ENCODE measurements at regions not wholly inside any gene's neighbourhood (a gene's known extent, or its start where the extent isn't known, plus 50 kb on each side); places are given as distances from the start of the nearest gene placed in this dataset.
A peak's percentile ranks its signal among the peaks of the same experiment; 100 is the strongest.

DNA sequence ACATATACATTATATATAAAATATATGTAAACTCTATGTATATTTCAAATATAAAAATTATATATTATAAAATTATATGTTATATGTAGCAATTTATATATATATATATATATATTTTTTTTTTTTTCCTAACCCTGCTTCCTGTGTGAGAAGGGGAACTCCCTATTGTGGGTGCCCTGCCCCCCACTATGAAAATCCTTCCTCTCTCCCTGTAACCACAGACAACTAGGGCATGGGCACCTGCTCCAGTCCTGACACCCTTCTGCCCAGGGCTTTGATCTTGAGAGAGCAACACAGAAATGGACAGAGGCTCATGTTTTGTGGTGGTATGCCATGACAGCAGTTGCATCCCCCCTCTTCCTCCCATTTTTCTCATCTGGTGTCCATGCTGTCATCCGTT lies 148.7 kb upstream of the IL12B start:
- Histone ChIP-seq H3K4me2 (ENCODE audit: low read depth, low read length) (peak overlapping the region; percentile 21), H3K4me3 (ENCODE audit: low read length) (no peak overlapping the region), H3K27ac (ENCODE audit: low read length) (peak overlapping the region; percentile 16; the same call in 1 of the 2 replicates)

GRCh38 chr5:159480849-159481248 lies 150.6 kb upstream of the IL12B start:
- no peak for DNase-seq
- H2AFZ ChIP-seq (ENCODE audit: low read length) = no peak overlapping the region
- no peaks in the 10 kb centered on the region for H3K9me3 ChIP-seq (replicated peaks; ENCODE audit: insufficient read depth, low read length)
- H3K4me3 ChIP-seq (ENCODE audit: low read length) = no peak overlapping the region
- no peak overlapping the region for H3K27ac ChIP-seq (ENCODE audit: low read length)
- H3K9ac ChIP-seq (ENCODE audit: low read length) = no peak overlapping the region
- H3K79me2 ChIP-seq (ENCODE audit: low read length) = no peaks in the 10 kb centered on the region
- no peaks in the 10 kb centered on the region for H3K27me3 ChIP-seq (replicated peaks; ENCODE audit: insufficient read depth, low read length)
- no peak for TF ChIP-seq CTCF (IDR thresholded peaks at IDR 0.05; ENCODE audit: low read length)
- no peak for TF ChIP-seq EZH2phosphoT487 (IDR thresholded peaks at IDR 0.05; ENCODE audit: low read length)
- no peak for TF ChIP-seq EZH2 (optimal IDR thresholded peaks at IDR 0.05; ENCODE audit: low read depth, low read length)
- no peaks in the 10 kb centered on the region for H4K20me1 ChIP-seq (ENCODE audit: insufficient read depth, low read length)
- no peak overlapping the region for H3K4me2 ChIP-seq (ENCODE audit: low read depth, low read length)
- H3K9me2 ChIP-seq (replicated peaks; ENCODE audit: insufficient read depth, low read length) = no peaks in the 10 kb centered on the region
- H3F3A ChIP-seq (ENCODE audit: insufficient read depth, low read length) = 0 out of 2 replicates have a peak, but pooled peaks cover 3% of the 10 kb centered on the region
- H3K36me3 ChIP-seq (replicated peaks; ENCODE audit: insufficient read depth, low read length) = no peaks in the 10 kb centered on the region
- peaks cover 21% of the 10 kb centered on the region for H3K4me1 ChIP-seq (ENCODE audit: low read length)

More for the DNA sequence above, 148.7 kb upstream of the IL12B start:
- H3K36me3 ChIP-seq (replicated peaks; ENCODE audit: insufficient read depth, low read length) = no peaks in the 10 kb centered on the region
- H3K4me1 ChIP-seq (ENCODE audit: low read length) = peaks cover 27% of the 10 kb centered on the region
- H4K20me1 ChIP-seq (ENCODE audit: insufficient read depth, low read length) = no peaks in the 10 kb centered on the region
- no peaks in the 10 kb centered on the region for H3K79me2 ChIP-seq (ENCODE audit: low read length)
- DNase-seq = peak; percentile 80
- TF ChIP-seq EZH2phosphoT487 (IDR thresholded peaks at IDR 0.05; ENCODE audit: low read length) (no peak), CTCF (IDR thresholded peaks at IDR 0.05; ENCODE audit: low read length) (no peak), EZH2 (optimal IDR thresholded peaks at IDR 0.05; ENCODE audit: low read depth, low read length) (no peak)
- H3K9me2 ChIP-seq (replicated peaks; ENCODE audit: insufficient read depth, low read length) = no peaks in the 10 kb centered on the region
- 0 out of 2 replicates have a peak overlapping the region, but pooled peaks have one; percentile 2 for H2AFZ ChIP-seq (ENCODE audit: low read length)
- H3F3A ChIP-seq (ENCODE audit: insufficient read depth, low read length) = 0 out of 2 replicates have a peak, but pooled peaks cover 3% of the 10 kb centered on the region
- no peaks in the 10 kb centered on the region for H3K27me3 ChIP-seq (replicated peaks; ENCODE audit: insufficient read depth, low read length)
- H3K9ac ChIP-seq (ENCODE audit: low read length) = no peak overlapping the region
- H3K9me3 ChIP-seq (replicated peaks; ENCODE audit: insufficient read depth, low read length) = no peaks in the 10 kb centered on the region

DNA sequence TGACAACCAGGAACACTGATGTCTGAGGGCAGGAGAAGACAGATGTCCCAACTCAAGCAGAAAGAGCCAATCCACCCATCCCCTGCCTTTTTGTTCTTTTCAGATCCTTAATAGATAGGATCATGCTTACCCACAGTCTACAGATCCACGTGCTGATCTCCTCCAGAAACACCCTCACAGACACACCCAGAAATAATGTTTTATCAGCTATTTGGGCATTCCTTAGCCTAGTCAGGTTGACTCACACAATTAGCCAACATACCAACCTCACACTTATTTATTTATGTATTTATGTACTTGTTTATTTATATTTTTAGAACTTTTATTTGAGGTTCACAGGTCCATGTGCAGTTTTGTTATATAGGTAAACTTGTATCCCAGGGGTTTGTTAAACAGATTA lies 151.5 kb upstream of the IL12B start:
- Histone ChIP-seq H3K27ac (ENCODE audit: low read length) (no peak overlapping the region), H3F3A (ENCODE audit: insufficient read depth, low read length) (0 out of 2 replicates have a peak, but pooled peaks cover 3% of the 10 kb centered on the region)

More for the DNA sequence above, 151.5 kb upstream of the IL12B start:
- Histone ChIP-seq H3K9me2 (replicated peaks; ENCODE audit: insufficient read depth, low read length) (no peaks in the 10 kb centered on the region), H3K36me3 (replicated peaks; ENCODE audit: insufficient read depth, low read length) (no peaks in the 10 kb centered on the region), H3K9me3 (replicated peaks; ENCODE audit: insufficient read depth, low read length) (no peaks in the 10 kb centered on the region), H3K4me2 (ENCODE audit: low read depth, low read length) (no peak overlapping the region), H2AFZ (ENCODE audit: low read length) (no peak overlapping the region), H4K20me1 (ENCODE audit: insufficient read depth, low read length) (no peaks in the 10 kb centered on the region), H3K4me3 (ENCODE audit: low read length) (no peak overlapping the region), H3K4me1 (ENCODE audit: low read length) (peaks cover 15% of the 10 kb centered on the region), H3K9ac (ENCODE audit: low read length) (no peak overlapping the region), H3K79me2 (ENCODE audit: low read length) (no peaks in the 10 kb centered on the region), H3K27me3 (replicated peaks; ENCODE audit: insufficient read depth, low read length) (no peaks in the 10 kb centered on the region)
- DNase-seq = no peak
- no peak for TF ChIP-seq CTCF (IDR thresholded peaks at IDR 0.05; ENCODE audit: low read length)
- no peak for TF ChIP-seq EZH2 (optimal IDR thresholded peaks at IDR 0.05; ENCODE audit: low read depth, low read length)
- no peak for TF ChIP-seq EZH2phosphoT487 (IDR thresholded peaks at IDR 0.05; ENCODE audit: low read length)
